HG02678 (cell line): ENCODE measurements at regions not wholly inside any gene's neighbourhood (a gene's known extent, or its start where the extent isn't known, plus 50 kb on each side); places are given as distances from the start of the nearest gene placed in this dataset.
"Not testable (repeated sequence)": the region's sequence is repeated elsewhere in the genome, so short reads cannot be mapped to it uniquely, and the experiment has no call there.

Experiments used
- ATAC-seq: cut with Tn5 transposase; IDR thresholded peaks from one replicate; pipeline ENCODE4 v1.9.1; 2021; ENCODE audit warnings: mild to moderate bottlenecking, moderate library complexity; ENCODE audit not compliant: unreplicated experiment

GRCh38 chr18:40356168-40356567, 1598.9 kb upstream of the PIK3C3 start:
- ATAC-seq, result no peak

GRCh38 chr18:40355726-40356125, 1599.3 kb upstream of the PIK3C3 start:
- no peak for ATAC-seq

- no peak for ATAC-seq
Measured at GRCh38 chr18:40348196-40348595, 1606.8 kb upstream of the PIK3C3 start.

GRCh38 chr18:40347261-40347660, 1607.8 kb upstream of the PIK3C3 start:
- ATAC-seq, result no peak

GRCh38 chr18:40346146-40346545, 1608.9 kb upstream of the PIK3C3 start:
- no peak for ATAC-seq

- ATAC-seq, result no peak
Measured at GRCh38 chr18:40341701-40342100, 1613.3 kb upstream of the PIK3C3 start.

GRCh38 chr18:40338284-40338683, 1616.8 kb upstream of the PIK3C3 start:
- ATAC-seq, result no peak

- ATAC-seq, result no peak
Measured at GRCh38 chr18:40326985-40327384, 1628.0 kb upstream of the PIK3C3 start.

GRCh38 chr18:40325988-40326387, 1629.0 kb upstream of the PIK3C3 start:
- no peak for ATAC-seq

GRCh38 chr18:40314199-40314598, 1640.8 kb upstream of the PIK3C3 start:
- no peak for ATAC-seq

GRCh38 chr18:40313030-40313642, 1641.9 kb upstream of the PIK3C3 start:
- no peak for ATAC-seq

- ATAC-seq, result no peak
Measured at GRCh38 chr18:40307627-40308026, 1647.4 kb upstream of the PIK3C3 start.

- no peak for ATAC-seq
Measured at GRCh38 chr18:40296717-40297413, 1658.2 kb upstream of the PIK3C3 start.

- no peak for ATAC-seq
Measured at GRCh38 chr18:40292985-40293710, 1661.9 kb upstream of the PIK3C3 start.

- ATAC-seq, result no peak
Measured at GRCh38 chr18:40283560-40283959, 1671.5 kb upstream of the PIK3C3 start.

- not testable (repeated sequence) for ATAC-seq
Measured at GRCh38 chr18:40281356-40281755, 1673.7 kb upstream of the PIK3C3 start.

GRCh38 chr18:40274618-40275196, 1680.3 kb upstream of the PIK3C3 start:
- no peak for ATAC-seq

GRCh38 chr18:40272630-40273231, 1682.3 kb upstream of the PIK3C3 start:
- ATAC-seq, result no peak

- ATAC-seq, result no peak
Measured at GRCh38 chr18:40259115-40259835, 1695.8 kb upstream of the PIK3C3 start.

- ATAC-seq, result no peak
Measured at GRCh38 chr18:40258311-40258710, 1696.7 kb upstream of the PIK3C3 start.

GRCh38 chr18:40250236-40250635, 1704.8 kb upstream of the PIK3C3 start:
- ATAC-seq, result no peak
